H9 (cell line): ENCODE measurements at regions not wholly inside any gene's neighbourhood (a gene's known extent, or its start where the extent isn't known, plus 50 kb on each side); places are given as distances from the start of the nearest gene placed in this dataset.

Experiments used
- DNase-seq: peaks from one replicate; pipeline ENCODE4 v3.0.0-alpha.2; 2017
- H2AFZ ChIP-seq: one replicate; pipeline ENCODE4 v1.6.1; 2013; ENCODE audit warnings: mild to moderate bottlenecking, low read length, control low read depth, moderate library complexity
- H2AK5ac ChIP-seq: 2 replicates; pipeline ENCODE4 v1.6.1; 2013; ENCODE audit warnings: low read length, control low read depth, mixed read lengths; ENCODE audit not compliant: insufficient read length
- H2BK120ac ChIP-seq: one replicate; pipeline ENCODE4 v1.6.1; 2013; ENCODE audit warnings: low read depth, mild to moderate bottlenecking, low read length, control low read depth, inconsistent platforms; ENCODE audit not compliant: poor library complexity, severe bottlenecking
- H2BK12ac ChIP-seq: 2 replicates; pipeline ENCODE4 v1.6.1; 2013; ENCODE audit warnings: low read length, control low read depth, mixed read lengths, low read depth; ENCODE audit not compliant: insufficient read length
- H2BK15ac ChIP-seq: 2 replicates; pipeline ENCODE4 v1.6.1; 2013; ENCODE audit warnings: low read depth, low read length, control low read depth
- H2BK20ac ChIP-seq: one replicate; pipeline ENCODE4 v1.6.1; 2013; ENCODE audit warnings: low read depth, mild to moderate bottlenecking, low read length, control low read depth, inconsistent platforms; ENCODE audit not compliant: poor library complexity, severe bottlenecking
- H2BK5ac ChIP-seq: 2 replicates; pipeline ENCODE4 v1.6.1; 2013; ENCODE audit warnings: low read length, control low read depth, mixed read lengths; ENCODE audit not compliant: insufficient read length
- H3K14ac ChIP-seq: 2 replicates; pipeline ENCODE4 v1.6.1; 2013; ENCODE audit warnings: low read length, control low read depth; ENCODE audit not compliant: insufficient read depth
- H3K18ac ChIP-seq: 2 replicates; pipeline ENCODE4 v1.6.1; 2013; ENCODE audit warnings: low read depth, mild to moderate bottlenecking, mixed read lengths, low read length, control low read depth; ENCODE audit not compliant: insufficient read length
- H3K23ac ChIP-seq: 2 replicates; pipeline ENCODE4 v1.6.1; 2013; ENCODE audit warnings: low read length, control low read depth, mixed read lengths, low read depth; ENCODE audit not compliant: insufficient read length
- H3K23me2 ChIP-seq: 2 replicates; pipeline ENCODE4 v1.6.1; 2013; ENCODE audit warnings: low read depth, mild to moderate bottlenecking, mixed read lengths, low read length, control low read depth; ENCODE audit not compliant: insufficient read length, poor library complexity, severe bottlenecking
- H3K27ac ChIP-seq: 2 replicates; pipeline ENCODE4 v1.5.1; 2013; ENCODE audit warnings: low read length, control low read depth, mixed read lengths, low read depth; ENCODE audit not compliant: insufficient read length
- H3K27me3 ChIP-seq: 2 replicates; pipeline ENCODE4 v1.6.1; 2013; ENCODE audit warnings: low read length, control low read depth, inconsistent platforms; ENCODE audit not compliant: insufficient read depth
- H3K4ac ChIP-seq: 2 replicates; pipeline ENCODE4 v1.6.1; 2013; ENCODE audit warnings: low read depth, mild to moderate bottlenecking, control low read depth, inconsistent platforms, low read length, moderate library complexity
- H3K4me1 ChIP-seq: 2 replicates; pipeline ENCODE4 v1.6.1; 2013; ENCODE audit warnings: low read length, control low read depth, inconsistent platforms; ENCODE audit not compliant: insufficient read depth
- H3K4me2 ChIP-seq: 2 replicates; pipeline ENCODE4 v1.6.1; 2013; ENCODE audit warnings: low read length, control low read depth, mixed read lengths; ENCODE audit not compliant: insufficient read length, insufficient read depth
- H3K56ac ChIP-seq: 2 replicates; pipeline ENCODE4 v1.6.1; 2013; ENCODE audit warnings: low read depth, mild to moderate bottlenecking, mixed read lengths, low read length, control low read depth; ENCODE audit not compliant: insufficient read length
- H3K79me1 ChIP-seq: 2 replicates; pipeline ENCODE4 v1.6.1; 2013; ENCODE audit warnings: low read depth, mild to moderate bottlenecking, moderate library complexity, low read length, control low read depth, inconsistent platforms; ENCODE audit not compliant: insufficient read depth, poor library complexity, severe bottlenecking
- H3K79me2 ChIP-seq: 2 replicates; pipeline ENCODE4 v1.6.1; 2013; ENCODE audit warnings: low read length, control low read depth, inconsistent platforms; ENCODE audit not compliant: insufficient read depth
- H3K9ac ChIP-seq: 2 replicates; pipeline ENCODE4 v1.6.1; 2013; ENCODE audit warnings: low read length, control low read depth, mixed read lengths; ENCODE audit not compliant: insufficient read length; ENCODE audit errors: extremely low read depth
- H3K9me3 ChIP-seq: one replicate; pipeline ENCODE4 v1.6.1; 2013; ENCODE audit warnings: low read depth, low read length, inconsistent platforms; ENCODE audit not compliant: control insufficient read depth
- H3T11ph ChIP-seq: one replicate; pipeline ENCODE4 v1.6.1; 2013; ENCODE audit warnings: mild to moderate bottlenecking, low read length, control low read depth, inconsistent platforms
- H4K20me1 ChIP-seq: one replicate; pipeline ENCODE4 v1.6.1; 2013; ENCODE audit not compliant: control insufficient read depth, insufficient read length, insufficient read depth
- H4K5ac ChIP-seq: 2 replicates; pipeline ENCODE4 v1.6.1; 2013; ENCODE audit warnings: low read depth, mild to moderate bottlenecking, mixed read lengths, low read length, control low read depth; ENCODE audit not compliant: insufficient read length
- H4K8ac ChIP-seq: replicated peaks from 2 replicates; pipeline ENCODE4 v1.6.1; 2013; ENCODE audit warnings: low read length, control low read depth, mixed read lengths, low read depth; ENCODE audit not compliant: insufficient read length
- H4K91ac ChIP-seq: 2 replicates; pipeline ENCODE4 v1.6.1; 2013; ENCODE audit warnings: low read depth, mild to moderate bottlenecking, moderate library complexity, mixed read lengths, low read length, control low read depth; ENCODE audit not compliant: insufficient read length
- H3K27ac Mint-ChIP-seq, 3 experiments: 2 replicates in 2 of 3; 3 replicates in 1 of 3; pipeline ENCODE4 v1.8.0; 2020 to 2021; ENCODE audit warnings: mixed read lengths in 3 of 3, mild to moderate bottlenecking in 1 of 3, moderate library complexity in 1 of 3
- H3K27me3 Mint-ChIP-seq: 2 replicates; pipeline ENCODE4 v1.8.0; 2021; ENCODE audit warnings: low read depth, mild to moderate bottlenecking, moderate library complexity, mixed read lengths
- H3K36me3 Mint-ChIP-seq, 3 experiments: 2 replicates in 2 of 3; 3 replicates in 1 of 3; pipeline ENCODE4 v1.8.0; 2020 to 2021; ENCODE audit warnings: low read depth in 3 of 3, mixed read lengths in 3 of 3; ENCODE audit not compliant: insufficient read depth in 1 of 3
- H3K4me1 Mint-ChIP-seq, 2 experiments: 2 replicates each; pipeline ENCODE4 v1.8.0; 2020; ENCODE audit warnings: mixed read lengths in 2 of 2
- H3K4me3 Mint-ChIP-seq, 2 experiments: 2 replicates in 1 of 2; 3 replicates in 1 of 2; pipeline ENCODE4 v1.8.0; 2020 to 2021; ENCODE audit warnings: mild to moderate bottlenecking in 2 of 2, mixed read lengths in 2 of 2, moderate library complexity in 1 of 2
- H3K9me3 Mint-ChIP-seq, 2 experiments: 2 replicates in 1 of 2; 3 replicates in 1 of 2; pipeline ENCODE4 v1.8.0; 2020; ENCODE audit warnings: mild to moderate bottlenecking in 2 of 2, mixed read lengths in 2 of 2, moderate library complexity in 1 of 2
- WGBS: extraction: QIAGEN DNeasy Blood & Tissue Kit; methylation state at CpG from one replicate; pipeline ENCODE4 v1.1.7; 2013; ENCODE audit warnings: missing lambda C conversion rate, low lambda C conversion rate, mixed read lengths; ENCODE audit not compliant: insufficient read length; ENCODE audit errors: extremely low coverage; 5-methylcytosine and 5-hydroxymethylcytosine counted together
- TF ChIP-seq, protein P1 (sequence below): fragments of 200-600 bp; sonication (generic); conservative IDR thresholded peaks from 3 replicates; pipeline ENCODE4 v1.8.0; 2021; ENCODE audit warnings: antibody characterized with exemption, mild to moderate bottlenecking

DNA sequence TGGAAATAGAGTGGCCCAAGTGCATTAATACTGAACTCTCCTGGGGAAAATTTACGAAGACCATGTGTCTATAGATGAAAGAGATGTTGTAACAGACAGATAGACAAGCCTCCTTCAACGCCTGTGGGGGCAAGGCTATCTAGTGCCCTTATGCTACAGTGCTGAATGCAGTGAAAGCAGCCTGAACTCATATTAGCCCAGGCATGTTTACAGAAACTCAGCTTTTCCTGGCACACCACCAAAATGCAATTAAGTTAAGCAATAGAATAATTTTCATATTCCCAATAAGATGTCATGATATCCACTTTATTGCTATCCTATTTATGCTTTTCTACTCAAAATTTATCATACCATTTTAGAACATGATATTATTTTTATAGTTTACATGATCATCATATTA is 277.0 kb downstream of the DIRAS2 start:
- Histone ChIP-seq H4K91ac (no peak overlapping the region), H3T11ph (no peak overlapping the region), H3K56ac (no peak overlapping the region), H3K79me2 (no peaks in the 10 kb centered on the region), H4K5ac (no peak overlapping the region), H2AK5ac (no peak overlapping the region), H3K4ac (no peak overlapping the region), H3K4me1 (no peaks in the 10 kb centered on the region), H3K79me1 (no peaks in the 10 kb centered on the region), H3K14ac (no peak overlapping the region), H2BK5ac (no peak overlapping the region), H2BK120ac (no peak overlapping the region), H3K27me3 (no peaks in the 10 kb centered on the region), H2BK20ac (no peak overlapping the region), H3K23ac (no peak overlapping the region), H4K8ac (no peak overlapping the region), H3K9ac (no peak overlapping the region), H4K20me1 (no peaks in the 10 kb centered on the region), H2AFZ (no peak overlapping the region), H2BK12ac (no peak overlapping the region), H3K18ac (no peak overlapping the region), H3K23me2 (no peaks in the 10 kb centered on the region), H3K9me3 (no peaks in the 10 kb centered on the region), H3K27ac (no peak overlapping the region), H3K4me2 (no peak overlapping the region), H2BK15ac (no peak overlapping the region)
- H3K4me1 Mint-ChIP-seq, result peaks cover 9 to 13% of the 10 kb centered on the region in 2 experiments
- H3K36me3 Mint-ChIP-seq, result no peaks in the 10 kb centered on the region
- H3K27me3 Mint-ChIP-seq, result no peaks in the 10 kb centered on the region
- no peak for DNase-seq
- TF ChIP-seq, protein P1, sequence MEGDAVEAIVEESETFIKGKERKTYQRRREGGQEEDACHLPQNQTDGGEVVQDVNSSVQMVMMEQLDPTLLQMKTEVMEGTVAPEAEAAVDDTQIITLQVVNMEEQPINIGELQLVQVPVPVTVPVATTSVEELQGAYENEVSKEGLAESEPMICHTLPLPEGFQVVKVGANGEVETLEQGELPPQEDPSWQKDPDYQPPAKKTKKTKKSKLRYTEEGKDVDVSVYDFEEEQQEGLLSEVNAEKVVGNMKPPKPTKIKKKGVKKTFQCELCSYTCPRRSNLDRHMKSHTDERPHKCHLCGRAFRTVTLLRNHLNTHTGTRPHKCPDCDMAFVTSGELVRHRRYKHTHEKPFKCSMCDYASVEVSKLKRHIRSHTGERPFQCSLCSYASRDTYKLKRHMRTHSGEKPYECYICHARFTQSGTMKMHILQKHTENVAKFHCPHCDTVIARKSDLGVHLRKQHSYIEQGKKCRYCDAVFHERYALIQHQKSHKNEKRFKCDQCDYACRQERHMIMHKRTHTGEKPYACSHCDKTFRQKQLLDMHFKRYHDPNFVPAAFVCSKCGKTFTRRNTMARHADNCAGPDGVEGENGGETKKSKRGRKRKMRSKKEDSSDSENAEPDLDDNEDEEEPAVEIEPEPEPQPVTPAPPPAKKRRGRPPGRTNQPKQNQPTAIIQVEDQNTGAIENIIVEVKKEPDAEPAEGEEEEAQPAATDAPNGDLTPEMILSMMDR, result no peak
- H3K27ac Mint-ChIP-seq, result no peak overlapping the region
- WGBS, result no CpG with 5 or more reads among the region's 2 CpGs
- H3K4me3 Mint-ChIP-seq, result no peak overlapping the region
- H3K9me3 Mint-ChIP-seq, result no peaks in the 10 kb centered on the region; a peak in 1 of 5 replicates
